HUES6 (cell line): ENCODE measurements at regions not wholly inside any gene's neighbourhood (a gene's known extent, or its start where the extent isn't known, plus 50 kb on each side); places are given as distances from the start of the nearest gene placed in this dataset.
"Not testable (repeated sequence)": the region's sequence is repeated elsewhere in the genome, so short reads cannot be mapped to it uniquely, and the experiment has no call there.

Source experiments
- H3K27ac ChIP-seq: 2 replicates; pipeline ENCODE4 v1.7.0; 2013; ENCODE audit warnings: low read depth, mild to moderate bottlenecking, low read length, inconsistent platforms
- H3K27me3 ChIP-seq: 2 replicates; pipeline ENCODE4 v1.6.1; 2013; ENCODE audit warnings: low read length; ENCODE audit not compliant: control insufficient read depth, insufficient read depth
- H3K36me3 ChIP-seq: 2 replicates; pipeline ENCODE4 v1.6.1; 2013; ENCODE audit warnings: low read length; ENCODE audit not compliant: control insufficient read depth, insufficient read depth
- H3K4me1 ChIP-seq: 2 replicates; pipeline ENCODE4 v1.6.1; 2013; ENCODE audit warnings: low read length; ENCODE audit not compliant: control insufficient read depth, insufficient read depth
- H3K4me3 ChIP-seq: 2 replicates; pipeline ENCODE4 v1.5.1; 2013; ENCODE audit warnings: low read depth, low read length
- H3K9ac ChIP-seq: one replicate; pipeline ENCODE4 v1.6.1; 2013; ENCODE audit warnings: mild to moderate bottlenecking, low read length
- H3K9me3 ChIP-seq: 2 replicates; pipeline ENCODE4 v1.6.1; 2013; ENCODE audit warnings: low read depth, low read length; ENCODE audit not compliant: control insufficient read depth, insufficient read depth

DNA sequence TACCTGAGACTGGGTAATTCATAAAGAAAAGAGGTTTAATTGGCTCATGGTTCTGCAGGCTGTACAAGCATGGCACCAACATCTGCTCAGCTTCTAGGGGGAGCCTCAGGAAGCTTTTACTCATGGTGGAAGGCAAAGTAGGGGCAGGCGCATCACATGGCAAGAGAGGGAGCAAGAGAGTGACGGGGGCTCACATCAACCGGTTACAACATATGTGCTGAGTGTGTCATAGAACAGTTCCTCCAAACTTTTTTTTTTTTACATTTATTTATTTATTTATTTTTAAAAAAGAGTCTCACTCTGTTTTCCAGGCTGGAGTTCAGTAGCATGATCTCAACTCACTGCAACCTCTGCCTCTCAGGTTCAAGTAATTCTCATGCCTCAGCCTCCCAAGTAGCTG is 143.8 kb downstream of the SMIM20 start:
- peaks cover 10% of the 10 kb centered on the region for H3K9me3 ChIP-seq
- H3K4me1 ChIP-seq, H3K36me3 ChIP-seq, H3K4me3 ChIP-seq, H3K27ac ChIP-seq, H3K9ac ChIP-seq, H3K27me3 ChIP-seq: not testable (repeated sequence)

DNA sequence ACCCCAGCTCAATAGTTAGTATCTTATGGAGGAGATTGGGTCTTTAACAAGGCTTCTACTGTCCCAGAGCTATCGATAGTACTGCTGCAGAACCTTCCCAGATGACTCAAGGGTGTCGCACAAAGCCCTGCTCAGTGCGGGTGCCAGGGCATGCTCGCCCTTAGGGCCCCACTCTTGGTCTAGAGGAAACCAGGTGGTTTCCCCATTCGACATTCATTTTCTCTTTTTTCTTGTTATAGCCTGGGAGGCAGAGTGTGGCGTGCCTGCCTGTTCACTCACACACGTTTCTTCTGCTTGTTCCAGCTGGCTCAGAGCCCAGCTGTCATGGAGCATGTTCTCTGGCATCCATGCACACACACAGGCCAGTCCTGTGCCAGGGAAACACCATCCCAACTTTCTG is 144.5 kb downstream of the SMIM20 start:
- H3K27me3 ChIP-seq: no peaks in the 10 kb centered on the region
- no peaks in the 10 kb centered on the region for H3K4me1 ChIP-seq
- H3K4me3 ChIP-seq: no peak overlapping the region
- H3K27ac ChIP-seq: no peak overlapping the region
- H3K9ac ChIP-seq: no peak overlapping the region
- peaks cover 10% of the 10 kb centered on the region for H3K9me3 ChIP-seq
- H3K36me3 ChIP-seq: no peaks in the 10 kb centered on the region

DNA sequence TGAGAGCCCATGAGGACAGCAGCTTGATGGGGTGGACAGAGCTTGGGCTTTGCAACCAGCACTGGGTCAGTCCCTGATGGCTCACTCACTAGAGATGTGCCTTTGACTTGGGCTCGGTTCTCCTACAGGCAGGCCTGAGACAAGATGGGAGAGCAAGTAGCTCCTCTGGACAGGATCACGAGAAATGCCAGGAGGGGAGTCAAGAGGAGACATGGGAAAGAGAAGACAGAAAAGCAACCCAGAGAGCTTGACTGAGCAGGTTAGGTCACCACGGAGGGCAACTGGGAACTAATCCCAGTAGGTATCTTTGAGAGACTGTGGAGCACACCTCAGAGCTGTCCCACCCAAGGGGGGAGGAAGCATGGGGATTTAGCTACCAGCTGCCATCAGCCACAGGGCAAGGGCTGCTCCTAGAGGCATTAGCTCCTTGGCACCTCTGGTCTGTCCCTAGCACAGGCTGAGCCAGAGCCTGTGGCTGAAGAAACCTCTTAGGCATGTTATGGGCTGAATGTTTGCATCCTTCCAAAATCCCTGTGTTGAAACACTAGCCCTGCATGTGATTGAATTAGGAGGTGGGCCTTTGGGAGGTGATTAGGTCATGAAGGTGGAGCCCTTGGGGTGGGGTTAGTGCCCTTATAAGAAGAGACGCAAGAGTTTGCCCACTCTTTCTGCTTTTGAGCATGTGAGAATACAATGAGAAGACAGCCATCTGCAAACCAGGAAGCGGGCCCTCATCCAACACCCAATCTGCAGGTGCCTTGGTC is 145.6 kb downstream of the SMIM20 start:
- no peaks in the 10 kb centered on the region for H3K4me1 ChIP-seq
- no peak overlapping the region for H3K27ac ChIP-seq
- H3K27me3 ChIP-seq: no peaks in the 10 kb centered on the region
- no peak overlapping the region for H3K4me3 ChIP-seq
- no peaks in the 10 kb centered on the region for H3K36me3 ChIP-seq
- H3K9ac ChIP-seq: no peak overlapping the region
- H3K9me3 ChIP-seq: peaks cover 10% of the 10 kb centered on the region

DNA sequence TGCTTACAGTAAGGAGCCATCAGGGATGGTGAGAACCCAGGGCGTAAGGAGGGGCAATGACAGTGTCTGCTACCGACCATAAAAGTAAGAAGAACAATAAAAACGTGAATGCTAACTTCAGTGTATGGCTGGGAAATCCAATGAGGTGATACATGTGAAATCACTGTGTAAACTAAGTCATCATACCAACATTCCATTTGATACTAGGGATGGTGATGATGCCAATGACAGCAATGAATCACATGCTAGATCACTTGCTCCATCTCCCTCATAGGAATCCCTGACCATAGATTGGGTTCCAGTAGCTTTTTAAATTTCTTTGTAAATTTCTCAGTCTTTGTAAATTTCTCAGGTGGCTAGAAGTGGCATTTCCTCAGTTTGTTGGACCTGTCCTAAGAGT is 146.3 kb downstream of the SMIM20 start:
- Histone ChIP-seq H3K27ac (no peak overlapping the region), H3K4me3 (no peak overlapping the region), H3K36me3 (no peaks in the 10 kb centered on the region), H3K9ac (no peak overlapping the region), H3K4me1 (no peaks in the 10 kb centered on the region), H3K9me3 (peaks cover 10% of the 10 kb centered on the region), H3K27me3 (no peaks in the 10 kb centered on the region)

DNA sequence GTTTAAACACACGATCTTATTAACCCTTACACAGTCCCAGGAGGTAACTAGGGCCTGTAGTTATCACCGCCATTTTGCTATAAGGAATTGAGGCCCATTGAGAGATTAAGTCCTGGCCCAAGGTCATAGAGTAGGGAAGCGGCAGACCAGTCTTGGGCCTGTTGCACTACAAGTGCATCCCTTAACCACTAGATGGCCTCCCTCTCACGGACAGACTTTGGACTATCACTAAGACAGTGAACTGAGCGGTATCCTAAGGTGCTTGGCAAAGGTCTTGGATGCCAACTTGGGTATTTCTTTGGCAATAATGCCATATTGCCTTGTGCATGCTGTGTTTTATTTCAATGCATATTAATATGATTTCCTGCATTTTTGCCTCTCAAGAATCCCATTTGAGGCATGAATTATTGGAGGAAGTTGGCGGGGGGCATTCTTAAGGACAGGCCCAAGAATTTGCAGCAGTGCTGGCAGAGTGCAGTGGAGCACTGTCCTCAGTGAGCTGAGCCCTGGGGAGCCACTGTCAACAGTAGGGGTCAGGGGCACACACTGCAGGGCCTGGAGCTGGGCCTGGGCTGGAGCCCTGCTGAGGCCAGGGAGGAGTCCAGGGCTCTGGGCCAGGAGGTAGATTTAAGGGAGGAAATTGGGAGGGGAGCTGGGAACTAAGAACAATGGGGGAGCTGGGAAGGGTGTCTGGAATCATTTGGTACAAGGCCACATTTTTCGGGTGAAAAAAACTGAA is 147.4 kb downstream of the SMIM20 start:
- Histone ChIP-seq H3K27me3 (no peaks in the 10 kb centered on the region), H3K4me3 (no peak overlapping the region)

DNA sequence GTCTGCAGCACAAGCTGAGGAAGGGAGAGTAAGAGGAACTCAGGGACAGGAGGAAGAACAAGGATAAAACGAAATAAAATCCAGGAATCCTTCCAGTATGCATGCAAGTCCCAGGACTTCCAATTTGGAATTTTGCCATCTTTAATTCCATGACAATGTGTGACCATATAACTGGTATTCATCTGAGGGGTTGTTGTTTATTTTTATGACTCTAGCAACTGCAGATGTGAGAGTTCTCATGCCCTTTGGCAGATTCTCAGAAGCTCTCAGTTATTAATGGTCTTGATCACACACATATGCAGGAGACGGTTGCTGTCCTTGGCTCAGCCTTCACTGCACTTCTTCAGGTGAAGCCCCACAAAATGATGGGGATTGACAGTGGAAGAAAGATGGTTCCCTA is 148.2 kb downstream of the SMIM20 start:
- no peak overlapping the region for H3K4me3 ChIP-seq
- no peaks in the 10 kb centered on the region for H3K27me3 ChIP-seq
- peaks cover 10% of the 10 kb centered on the region for H3K9me3 ChIP-seq
- H3K36me3 ChIP-seq: no peaks in the 10 kb centered on the region
- no peaks in the 10 kb centered on the region for H3K4me1 ChIP-seq
- H3K27ac ChIP-seq: no peak overlapping the region
- no peak overlapping the region for H3K9ac ChIP-seq

More for the DNA sequence above, 147.4 kb downstream of the SMIM20 start:
- Histone ChIP-seq H3K36me3 (no peaks in the 10 kb centered on the region), H3K4me1 (no peaks in the 10 kb centered on the region), H3K9ac (no peak overlapping the region), H3K27ac (no peak overlapping the region), H3K9me3 (peaks cover 10% of the 10 kb centered on the region)

DNA sequence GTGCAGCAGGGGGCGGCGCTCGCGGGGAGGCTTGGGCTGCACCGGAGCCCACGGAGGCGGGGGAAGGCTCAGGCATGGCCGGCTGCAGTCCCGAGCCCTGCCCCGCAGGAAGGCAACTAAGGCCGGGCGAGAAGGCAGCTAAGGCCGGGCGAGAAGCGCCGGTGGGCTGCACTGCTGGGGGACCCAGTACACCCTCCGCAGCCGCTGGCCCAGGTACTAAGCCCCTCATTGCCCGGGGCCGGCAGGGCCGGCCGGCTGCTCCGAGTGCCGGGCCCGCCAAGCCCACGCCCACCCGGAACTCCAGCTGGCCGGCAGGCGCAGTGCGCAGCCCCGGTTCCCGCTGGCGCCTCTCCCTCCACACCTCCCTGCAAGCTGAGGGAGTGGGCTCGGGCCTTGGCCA is 150.0 kb downstream of the SMIM20 start:
- H3K27me3 ChIP-seq, H3K4me1 ChIP-seq, H3K36me3 ChIP-seq, H3K9ac ChIP-seq, H3K4me3 ChIP-seq, H3K27ac ChIP-seq: not testable (repeated sequence)
- H3K9me3 ChIP-seq: peaks cover 10% of the 10 kb centered on the region

DNA sequence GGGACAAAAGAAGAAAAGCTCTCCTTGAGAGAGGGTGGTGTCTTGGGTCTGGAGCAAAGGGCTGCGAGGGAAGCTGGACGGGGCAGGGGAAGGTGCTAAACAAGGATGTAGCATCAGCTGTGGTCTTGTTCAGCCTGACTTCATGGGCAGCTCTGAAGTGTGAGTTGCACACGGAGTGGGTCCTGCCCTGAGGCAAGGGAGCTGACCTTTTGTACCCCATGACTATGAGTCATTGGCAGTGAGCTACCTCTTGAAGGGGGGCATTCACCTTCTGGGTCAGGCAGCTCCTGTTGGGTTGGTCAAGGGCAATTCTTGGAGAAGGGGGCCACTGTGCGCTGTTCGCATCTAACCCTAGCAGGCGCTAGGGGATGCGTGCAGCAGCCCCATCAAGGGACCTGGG is 151.8 kb downstream of the SMIM20 start:
- H3K27ac ChIP-seq: no peak overlapping the region
- H3K9me3 ChIP-seq: no peaks in the 10 kb centered on the region
- H3K9ac ChIP-seq: no peak overlapping the region
- no peak overlapping the region for H3K4me3 ChIP-seq
- H3K4me1 ChIP-seq: 0 out of 2 replicates have a peak, but pooled peaks cover 4% of the 10 kb centered on the region
- H3K36me3 ChIP-seq: no peaks in the 10 kb centered on the region
- no peaks in the 10 kb centered on the region for H3K27me3 ChIP-seq

DNA sequence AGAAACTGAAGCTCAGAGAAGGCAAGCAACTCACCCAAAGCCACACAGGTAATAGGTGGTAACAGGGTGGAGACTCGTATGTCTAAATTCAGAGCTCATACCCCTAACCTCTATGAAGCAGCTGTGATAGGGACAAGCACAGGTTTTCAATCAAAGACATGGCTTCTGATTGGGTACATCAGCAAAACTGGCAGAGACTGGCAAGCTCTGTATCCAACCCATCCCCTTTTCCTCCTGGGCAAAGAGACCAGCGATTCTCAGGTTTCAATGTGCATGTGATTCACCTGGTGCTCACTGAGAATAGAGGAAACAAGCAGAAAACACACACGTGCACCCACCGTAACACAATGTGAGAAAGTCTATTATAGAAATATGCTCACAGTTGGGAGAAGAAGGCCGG is 153.0 kb downstream of the SMIM20 start:
- Histone ChIP-seq H3K27ac (no peak overlapping the region), H3K9ac (no peak overlapping the region), H3K4me3 (no peak overlapping the region), H3K4me1 (0 out of 2 replicates have a peak, but pooled peaks cover 4% of the 10 kb centered on the region), H3K36me3 (no peaks in the 10 kb centered on the region), H3K9me3 (no peaks in the 10 kb centered on the region), H3K27me3 (no peaks in the 10 kb centered on the region)

DNA sequence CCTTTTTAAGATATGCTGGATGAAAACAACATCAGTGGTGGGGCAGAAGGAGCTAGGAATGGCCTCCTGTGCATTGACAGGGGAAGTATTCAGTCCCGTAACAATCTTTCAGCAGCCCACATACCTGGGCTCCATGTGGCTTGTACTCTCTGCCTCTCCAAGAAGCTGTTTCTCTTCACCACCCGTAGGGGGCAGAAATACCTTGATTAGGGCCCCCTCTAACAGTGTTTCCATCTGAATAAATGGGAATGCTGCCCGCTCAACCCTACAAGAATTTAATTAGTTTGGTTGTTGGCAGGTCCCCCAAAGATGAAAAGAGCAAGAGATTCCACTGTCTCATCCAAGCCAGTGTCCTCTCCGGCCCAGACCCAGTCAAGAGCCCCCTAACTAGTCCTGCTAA is 155.2 kb downstream of the SMIM20 start:
- 0 out of 2 replicates have a peak, but pooled peaks cover 4% of the 10 kb centered on the region for H3K4me1 ChIP-seq
- H3K9ac ChIP-seq: no peak overlapping the region
- H3K4me3 ChIP-seq: no peak overlapping the region
- no peaks in the 10 kb centered on the region for H3K27me3 ChIP-seq
- no peak overlapping the region for H3K27ac ChIP-seq
- no peaks in the 10 kb centered on the region for H3K36me3 ChIP-seq
- no peaks in the 10 kb centered on the region for H3K9me3 ChIP-seq

DNA sequence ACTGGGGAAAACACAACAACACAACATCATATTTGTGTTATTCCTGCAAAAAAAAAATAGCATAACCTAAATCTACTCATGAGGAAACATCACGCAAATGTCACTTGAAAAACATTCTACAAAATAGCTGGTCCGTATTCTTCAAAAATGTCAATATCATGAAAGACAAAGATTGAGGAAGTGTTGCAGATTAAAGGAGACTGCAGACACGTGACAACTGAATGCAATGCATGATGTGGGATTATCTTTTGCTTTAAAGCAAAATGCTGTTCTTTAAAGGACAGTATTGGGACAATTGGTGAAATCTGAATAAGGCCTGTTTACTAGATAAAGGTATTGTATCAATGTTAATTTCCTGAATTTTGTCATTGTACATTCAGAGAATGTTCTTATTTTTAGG is 157.7 kb downstream of the SMIM20 start:
- 0 out of 2 replicates have a peak, but pooled peaks cover 4% of the 10 kb centered on the region for H3K4me1 ChIP-seq
- H3K27ac ChIP-seq: no peak overlapping the region
- H3K9ac ChIP-seq: no peak overlapping the region
- H3K4me3 ChIP-seq: no peak overlapping the region
- 0 out of 2 replicates have a peak, but pooled peaks cover 5% of the 10 kb centered on the region for H3K9me3 ChIP-seq
- no peaks in the 10 kb centered on the region for H3K36me3 ChIP-seq
- H3K27me3 ChIP-seq: no peaks in the 10 kb centered on the region
